HG03108 (cell line): ENCODE measurements at regions not wholly inside any gene's neighbourhood (a gene's known extent, or its start where the extent isn't known, plus 50 kb on each side); places are given as distances from the start of the nearest gene placed in this dataset.

Experiments
- ATAC-seq: cut with Tn5 transposase; IDR thresholded peaks from one replicate; pipeline ENCODE4 v1.9.1; 2021; ENCODE audit warnings: moderate library complexity; ENCODE audit not compliant: unreplicated experiment

DNA sequence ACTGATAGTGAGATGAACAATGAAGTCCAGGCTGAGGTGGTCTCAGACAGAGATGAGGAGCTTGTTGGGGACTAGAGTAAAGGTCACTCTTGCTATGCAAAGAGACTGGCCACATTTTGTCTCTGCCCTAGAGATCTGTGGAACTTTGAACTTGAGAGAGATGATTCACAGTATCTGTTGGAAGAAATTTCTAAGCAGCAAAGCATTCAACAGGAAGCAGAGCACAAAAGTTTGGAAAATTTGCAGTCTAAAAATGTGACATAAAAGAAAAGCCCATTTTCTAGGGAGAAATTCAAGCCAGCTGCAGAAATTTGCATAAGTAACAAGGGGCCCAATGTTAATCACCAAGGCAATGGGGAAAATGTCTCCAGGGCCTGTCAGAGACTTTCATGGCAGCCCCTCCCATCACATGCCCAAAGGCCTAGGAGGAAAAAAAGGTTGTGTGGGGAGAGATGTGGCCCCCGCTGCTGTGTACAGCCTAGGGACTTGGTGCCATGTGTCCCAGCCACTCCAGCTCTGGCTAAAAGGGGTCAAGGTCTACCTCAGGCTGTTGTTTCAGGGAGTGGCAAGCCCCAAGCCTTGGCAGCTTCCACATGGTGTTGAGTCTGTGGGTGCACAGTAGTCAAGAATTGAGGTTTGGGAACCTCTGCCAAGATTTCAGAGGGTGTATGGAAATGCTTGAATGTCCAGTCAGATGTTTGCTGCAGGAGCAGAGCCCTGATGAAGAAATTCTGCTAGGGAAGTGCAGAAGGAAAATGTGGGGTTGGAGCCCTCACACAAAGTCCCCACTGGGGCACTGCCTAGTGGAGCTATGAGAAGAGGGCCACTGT lies 262.8 kb downstream of the DKK2 start:
- ATAC-seq = no peak

DNA sequence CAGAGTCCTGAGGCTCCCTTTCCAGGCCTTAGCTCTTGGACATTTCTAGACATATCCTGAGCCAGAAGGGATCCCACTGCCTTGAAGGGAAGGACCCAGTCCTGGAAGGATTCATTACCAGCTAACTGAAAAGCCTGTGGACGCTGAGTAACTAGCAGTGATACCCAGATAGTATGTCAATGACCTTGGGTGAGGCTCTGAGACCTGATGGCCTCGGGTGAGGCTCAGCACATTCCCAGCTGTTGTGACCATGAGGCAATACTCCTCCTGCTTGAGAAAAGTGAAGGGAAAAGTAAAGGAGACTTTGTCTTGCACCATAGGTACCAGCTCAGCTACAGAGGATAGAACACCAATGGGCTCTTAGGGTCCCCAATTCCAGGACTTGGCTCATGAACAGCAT lies 268.1 kb downstream of the DKK2 start:
- ATAC-seq = no peak

DNA sequence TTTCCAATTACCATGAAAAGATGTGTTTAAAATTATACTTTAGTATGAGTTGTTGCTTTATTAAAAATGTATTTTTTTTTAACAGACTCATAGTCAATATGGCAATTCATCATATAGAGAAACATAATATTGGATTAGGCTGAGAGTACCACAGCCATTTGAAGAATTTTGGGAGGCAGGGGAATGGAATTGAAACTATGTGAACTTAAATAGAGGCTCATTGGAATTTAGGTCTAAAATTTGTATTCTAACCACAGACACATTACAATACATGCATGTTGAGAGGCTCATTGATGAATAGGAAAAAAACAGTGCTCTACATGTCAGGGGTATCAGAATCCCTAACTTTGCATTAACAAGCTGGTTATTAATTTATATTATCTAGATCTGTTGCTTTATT lies 269.6 kb downstream of the DKK2 start:
- no peak for ATAC-seq

DNA sequence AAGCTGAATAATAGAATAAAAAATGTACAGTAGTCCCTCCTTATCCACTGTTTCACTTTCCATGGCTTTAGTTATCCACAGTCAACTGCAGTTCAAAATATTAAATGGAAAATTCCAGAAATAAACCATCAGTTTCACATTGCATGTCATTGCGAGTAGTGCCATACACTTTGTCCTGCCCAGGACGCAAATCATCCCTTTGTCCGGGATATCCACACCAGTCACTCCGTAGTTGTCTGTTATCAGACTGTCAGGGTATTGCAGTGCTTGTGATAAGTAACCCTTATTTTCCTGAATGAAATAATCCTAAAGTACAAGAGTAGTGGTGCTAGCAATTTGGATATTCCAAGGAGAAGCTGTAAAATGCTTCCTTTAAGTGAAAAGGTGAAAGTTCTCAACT lies 271.3 kb downstream of the DKK2 start:
- no peak for ATAC-seq

DNA sequence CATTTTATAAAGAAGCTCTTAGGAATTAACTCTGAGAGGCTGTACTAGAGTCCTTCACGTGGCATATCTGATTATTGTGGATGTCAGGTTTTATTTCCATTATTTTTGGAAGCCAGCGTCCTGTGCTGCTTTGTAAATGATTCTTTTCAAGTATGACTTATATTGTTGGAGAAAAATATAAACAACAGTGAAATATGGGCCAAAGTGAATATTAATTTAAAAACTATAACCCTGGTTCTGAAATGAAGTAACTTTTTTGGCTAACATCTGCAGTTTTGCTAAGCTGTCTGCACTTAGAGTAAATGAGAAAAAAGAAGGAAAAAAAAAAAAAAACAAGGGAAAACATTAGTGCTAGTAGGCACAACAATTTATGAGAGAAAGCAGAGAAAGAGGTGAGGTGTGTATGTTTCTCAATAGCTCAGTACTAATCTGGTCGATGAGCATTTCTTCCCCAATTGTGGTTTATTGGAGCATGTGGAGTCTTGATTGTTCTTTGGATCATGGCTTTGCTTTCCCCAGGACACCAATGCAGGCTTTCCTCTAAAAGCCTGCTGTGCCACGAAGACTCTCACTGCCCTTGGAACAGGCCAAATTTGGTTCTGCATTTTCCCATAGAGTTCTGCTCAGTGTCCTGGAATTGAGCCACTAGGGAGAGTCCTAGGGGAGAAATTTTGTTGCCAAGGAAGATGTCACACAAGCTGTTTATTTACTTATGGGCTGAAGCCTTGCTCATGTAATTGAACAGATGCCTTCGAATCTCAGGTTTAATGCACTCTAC lies 273.3 kb downstream of the DKK2 start:
- no peak for ATAC-seq

DNA sequence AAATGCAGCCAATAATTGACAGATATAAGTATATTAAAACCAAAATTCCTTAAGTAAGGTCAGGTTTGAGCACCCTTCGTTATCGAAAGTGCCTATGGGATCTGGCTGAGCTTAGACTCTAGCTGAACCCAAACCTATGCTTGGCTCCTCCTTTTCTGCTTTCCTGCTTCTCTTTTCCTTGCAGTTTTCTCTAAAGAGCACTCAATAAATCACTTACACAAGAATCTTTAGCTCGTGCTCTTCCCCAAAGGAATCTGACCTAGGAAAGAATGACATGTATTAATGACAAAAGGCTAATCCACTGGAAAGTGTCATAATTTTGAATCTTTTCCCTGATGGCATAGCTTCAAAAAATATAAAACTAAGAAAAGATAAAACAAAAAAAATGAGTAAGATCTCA lies 282.7 kb downstream of the DKK2 start:
- ATAC-seq = no peak

DNA sequence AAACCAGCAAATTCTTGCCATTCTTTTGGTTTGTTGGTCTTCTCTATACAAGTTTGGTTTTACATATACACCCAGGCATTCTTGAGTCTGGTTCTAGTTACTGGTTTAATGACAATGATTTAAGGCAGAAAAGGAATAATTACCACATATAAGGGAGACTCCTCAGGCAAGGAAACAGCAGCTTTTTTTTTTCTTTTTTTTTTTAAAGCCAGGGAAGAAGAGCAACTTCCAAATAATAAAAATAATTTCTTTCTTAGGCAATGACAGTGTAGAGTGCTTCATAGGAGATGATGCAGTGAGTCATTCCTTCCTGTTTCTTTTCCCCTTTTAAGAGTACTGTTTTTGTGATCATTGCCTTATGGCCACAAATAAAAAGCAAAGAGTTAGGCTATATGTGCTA lies 289.7 kb downstream of the DKK2 start:
- no peak for ATAC-seq

DNA sequence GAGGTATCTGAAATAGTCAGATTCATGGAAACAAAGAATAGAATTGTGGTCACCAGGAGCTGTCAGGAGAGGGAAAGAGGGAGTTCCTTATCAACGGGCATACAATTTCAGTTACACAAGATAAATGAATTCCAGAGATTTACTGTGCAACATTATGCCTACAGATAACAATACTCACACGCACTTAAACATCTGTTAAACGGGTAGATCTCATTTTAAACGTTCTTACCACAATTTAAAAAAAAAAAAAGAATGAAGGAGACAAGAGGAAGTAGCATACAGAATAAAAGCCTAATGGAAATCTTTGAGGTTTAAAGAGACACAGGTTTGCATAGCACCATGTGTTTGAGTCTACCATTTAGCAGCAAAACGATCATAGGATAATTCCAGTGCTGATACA lies 298.0 kb downstream of the DKK2 start:
- ATAC-seq = no peak

DNA sequence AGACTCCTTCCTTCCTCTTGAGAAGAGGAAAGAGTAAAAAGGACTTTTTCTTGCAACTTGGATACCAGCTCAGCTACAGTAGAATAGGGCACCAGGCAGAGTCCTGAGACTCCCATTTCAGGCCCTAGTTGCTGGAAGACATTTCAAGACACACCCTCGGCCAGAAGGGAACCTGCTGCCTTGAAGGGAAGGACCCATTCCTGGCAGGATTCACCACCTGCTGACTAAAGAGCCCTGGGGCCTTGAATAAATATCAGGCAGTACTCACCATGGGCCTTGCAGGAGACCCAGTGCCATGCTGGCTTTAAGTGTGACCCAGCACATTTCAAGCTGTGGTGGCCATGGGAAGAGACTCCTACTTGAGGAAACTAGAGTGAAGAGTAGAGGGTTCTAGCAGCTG lies 317.6 kb downstream of the DKK2 start:
- ATAC-seq = no peak

DNA sequence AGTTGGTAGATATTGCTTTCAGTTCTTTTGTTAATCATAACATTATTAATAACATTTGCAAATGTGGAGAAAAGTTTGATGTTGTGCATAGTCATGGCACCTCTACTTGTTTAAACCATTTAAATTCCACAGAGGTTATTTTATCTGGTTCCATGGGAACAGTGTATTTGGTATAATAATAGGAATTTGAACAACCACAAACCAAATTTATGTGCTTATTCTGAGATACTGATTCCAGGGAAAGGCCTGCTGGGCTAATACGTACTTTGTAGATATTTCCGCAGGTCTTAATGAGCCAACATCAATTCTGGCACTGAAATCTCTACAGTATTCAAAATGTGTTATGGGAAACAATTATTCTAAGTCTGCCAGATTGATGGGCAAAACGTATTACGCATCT lies 319.0 kb downstream of the DKK2 start:
- no peak for ATAC-seq

DNA sequence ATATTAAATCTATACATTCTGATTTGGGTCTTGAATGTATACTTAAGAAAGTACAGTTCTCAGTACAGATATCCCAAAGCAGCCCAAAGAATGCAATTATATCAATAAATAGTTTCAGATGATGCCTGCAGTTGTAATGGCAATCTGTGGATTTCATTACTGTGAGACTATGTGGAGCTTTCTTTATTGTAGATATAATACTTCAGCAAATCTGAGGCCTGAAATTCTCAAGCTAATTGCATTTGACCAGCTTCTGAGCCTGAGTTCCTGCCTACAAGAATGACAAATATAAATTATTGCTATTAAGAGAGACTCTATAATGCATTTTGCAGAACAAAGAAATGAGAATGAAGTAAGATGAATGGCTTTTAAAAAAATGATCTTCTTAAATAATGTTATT lies 320.3 kb downstream of the DKK2 start:
- ATAC-seq = no peak

DNA sequence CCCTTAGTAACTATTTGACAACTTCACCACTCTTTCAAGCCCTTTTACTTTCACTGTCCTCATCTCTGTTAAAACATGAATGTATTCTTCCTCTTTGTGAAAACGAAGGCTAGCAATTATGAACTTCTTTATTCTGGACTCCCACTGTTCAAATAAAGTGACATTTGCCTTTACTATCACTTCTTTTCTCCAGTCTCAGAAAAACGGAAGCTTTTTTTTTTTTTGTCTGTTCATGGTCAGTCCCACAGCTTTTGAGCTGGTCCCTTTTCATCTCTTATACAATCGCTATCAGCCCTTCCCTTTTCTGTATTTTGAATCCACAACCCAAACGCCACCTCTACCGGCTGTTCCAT lies 327.7 kb downstream of the DKK2 start:
- ATAC-seq = peak; percentile 13

DNA sequence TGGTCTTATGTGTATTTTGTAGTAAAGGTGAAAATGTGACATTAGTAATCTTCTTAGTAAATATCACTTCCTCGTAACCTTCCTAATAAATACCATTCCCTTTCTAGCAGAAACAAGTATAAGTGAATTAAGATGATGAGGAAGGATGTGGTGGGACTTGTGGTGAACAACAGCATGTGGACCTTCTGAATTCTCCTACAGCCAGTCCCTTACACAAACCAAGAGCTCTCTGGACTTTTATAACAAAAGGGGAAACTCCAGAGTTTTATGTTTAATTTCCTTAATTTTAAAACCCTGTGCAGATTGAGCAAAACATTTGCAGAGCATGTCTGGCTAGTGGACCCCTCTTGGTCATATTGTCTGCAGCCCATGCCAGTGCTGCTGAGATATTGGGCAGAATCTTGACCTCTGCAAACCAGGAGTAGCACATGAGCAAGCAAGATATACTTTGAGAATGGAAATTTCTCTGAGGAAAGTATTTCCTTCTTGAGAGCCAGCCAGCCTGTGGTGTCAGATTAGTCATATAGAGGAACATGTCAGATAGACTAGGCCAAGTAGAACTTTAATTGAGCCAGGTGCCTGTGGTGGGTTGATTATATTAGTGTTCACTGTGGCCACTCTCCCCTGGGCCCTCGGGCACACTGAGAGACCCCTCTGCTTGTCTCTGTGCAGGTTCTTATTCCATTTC lies 328.2 kb downstream of the DKK2 start:
- peak; percentile 69 for ATAC-seq

DNA sequence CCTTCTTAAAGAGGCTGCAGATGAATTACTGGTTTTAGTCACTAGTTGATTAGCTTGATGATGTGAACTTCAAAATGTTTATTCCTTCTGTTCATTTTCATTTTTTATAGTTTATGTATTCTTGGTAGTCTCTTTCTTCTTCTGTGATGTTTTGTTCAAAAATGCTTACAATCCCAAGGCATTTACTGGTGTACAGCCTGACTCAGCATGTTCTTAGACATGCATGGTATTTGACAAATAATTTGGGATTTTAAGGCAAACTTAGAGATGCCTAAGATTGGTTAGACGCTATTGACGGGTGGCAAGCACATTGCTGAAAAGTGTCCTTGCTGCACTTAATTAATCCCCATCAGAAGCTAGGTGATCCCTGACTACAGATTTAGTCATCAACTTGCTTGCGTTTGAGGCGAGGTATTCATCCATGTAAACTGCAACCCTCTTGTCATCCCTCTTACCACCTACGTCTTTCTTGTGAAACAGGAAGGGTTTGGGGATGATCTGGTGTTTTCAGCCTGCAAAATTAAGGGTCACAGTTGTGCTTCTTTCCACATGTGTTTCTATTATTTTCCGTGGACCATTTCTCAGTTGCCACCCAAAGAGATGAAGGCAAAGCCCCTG lies 331.8 kb downstream of the DKK2 start:
- no peak for ATAC-seq

DNA sequence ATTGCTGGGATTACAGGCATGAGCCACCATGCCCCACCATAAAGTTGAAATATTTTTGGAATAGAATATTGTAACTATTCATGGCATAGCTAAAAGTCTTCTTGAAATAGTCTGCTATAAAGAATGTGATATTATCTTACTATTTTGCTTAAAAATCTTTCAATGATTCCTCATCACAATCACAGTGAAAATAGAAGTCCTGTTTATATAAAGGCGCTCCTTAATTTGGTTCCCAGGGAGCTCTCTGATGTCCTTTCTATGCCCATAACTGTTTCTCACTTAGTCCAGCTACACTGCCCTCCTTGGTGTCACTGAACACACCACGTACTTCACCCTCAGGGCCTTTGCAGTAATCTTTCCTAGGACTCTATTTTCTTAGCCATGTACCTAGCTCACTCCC lies 331.7 kb upstream of the GIMD1 start:
- ATAC-seq = no peak

DNA sequence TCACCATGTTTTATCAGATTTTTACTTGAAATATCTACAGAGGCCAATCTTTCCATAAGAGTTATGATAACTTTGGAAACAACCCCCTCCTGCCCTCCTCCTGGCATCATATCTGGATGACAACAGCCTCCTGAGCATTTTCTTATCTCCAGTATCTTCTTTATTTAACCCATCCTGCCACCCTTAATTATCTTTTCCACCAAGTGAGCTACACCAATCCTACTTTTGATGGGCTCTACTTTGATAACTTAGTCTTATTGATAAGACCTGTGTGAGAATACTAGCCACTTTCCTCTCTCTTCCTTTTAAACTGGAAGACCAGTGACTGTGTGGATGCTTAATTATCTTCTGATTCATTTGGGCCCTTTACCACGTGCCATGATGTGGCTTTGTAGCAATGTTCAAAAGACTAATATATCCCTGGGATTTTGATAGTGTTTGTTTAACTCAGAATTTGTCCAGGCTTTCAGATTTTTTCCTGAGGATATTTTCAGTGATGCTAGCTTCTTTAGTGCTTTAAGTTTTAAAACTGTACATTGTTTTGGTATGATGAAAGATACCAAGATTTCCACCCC lies 330.1 kb upstream of the GIMD1 start:
- no peak for ATAC-seq

DNA sequence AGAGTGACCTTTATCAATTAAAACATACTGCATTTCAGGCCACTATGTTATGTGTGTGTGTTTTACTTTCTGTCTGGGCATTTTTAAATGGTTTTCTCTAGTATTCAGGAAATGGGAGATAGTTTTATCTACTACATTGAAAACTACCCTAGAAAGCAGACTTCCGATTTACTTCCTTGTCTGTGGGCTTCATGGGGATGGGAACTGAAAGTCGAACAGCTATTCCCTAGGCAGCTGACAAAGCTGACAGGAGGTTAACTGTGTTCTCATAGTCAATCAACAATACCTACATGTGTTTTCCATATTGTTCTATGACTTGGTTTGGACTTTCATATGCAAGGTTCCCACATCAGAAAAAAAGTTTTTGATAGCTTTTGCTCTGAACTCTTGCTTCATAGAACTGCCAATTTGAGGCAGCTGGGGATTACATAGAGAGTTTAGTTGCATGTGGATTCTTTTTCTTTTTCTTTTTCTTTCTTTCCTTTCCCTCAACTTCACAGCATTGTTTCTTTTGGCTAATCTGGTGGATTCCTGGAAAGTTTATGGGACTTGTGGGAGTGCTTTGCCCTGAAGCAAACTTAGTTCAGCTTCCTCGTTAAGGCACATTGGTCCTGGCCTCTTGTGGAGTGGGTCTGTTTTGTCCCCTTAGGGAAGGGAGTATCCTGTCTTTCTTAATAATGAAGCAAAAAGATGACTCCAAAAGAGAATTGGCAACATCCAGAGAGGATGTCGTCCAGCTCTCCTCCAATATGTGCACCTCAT lies 327.1 kb upstream of the GIMD1 start:
- no peak for ATAC-seq

DNA sequence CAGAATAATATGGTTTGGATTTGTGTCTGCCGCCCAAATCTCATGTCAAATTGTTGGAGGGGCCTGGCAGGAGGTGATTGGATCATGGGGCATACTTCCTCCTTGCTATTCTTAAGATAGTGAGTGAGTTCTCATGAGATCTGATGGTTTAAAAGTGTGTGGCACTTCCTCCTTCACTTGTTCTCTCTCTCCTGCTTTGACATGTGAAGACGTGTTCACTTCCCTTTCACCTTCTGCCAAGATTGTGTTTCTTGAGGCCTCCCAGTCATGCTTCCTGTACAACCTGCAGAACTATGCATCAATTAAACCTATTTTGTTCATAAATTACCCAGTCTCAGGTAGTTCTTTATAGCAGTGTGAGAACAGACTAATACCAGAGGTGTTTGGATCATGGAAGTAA lies 325.7 kb upstream of the GIMD1 start:
- no peak for ATAC-seq

DNA sequence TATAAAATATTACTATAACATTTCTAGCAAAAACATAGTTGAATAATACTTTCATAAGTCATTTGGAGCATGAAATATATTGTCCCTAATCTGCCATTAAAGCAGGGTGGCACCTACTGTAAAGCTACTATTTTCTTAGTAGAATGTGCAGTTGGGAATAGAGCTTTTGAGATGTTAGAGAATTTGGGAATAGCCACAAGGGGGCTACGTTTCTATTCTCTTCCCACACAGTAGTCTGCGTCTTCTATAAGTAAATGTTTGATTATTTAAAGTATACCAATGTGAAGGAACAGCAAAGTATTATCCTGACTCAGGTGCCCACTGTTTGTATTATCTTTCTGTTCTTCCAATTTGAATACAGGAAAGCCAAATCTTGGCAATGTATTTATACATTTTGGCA lies 323.2 kb upstream of the GIMD1 start:
- no peak for ATAC-seq

DNA sequence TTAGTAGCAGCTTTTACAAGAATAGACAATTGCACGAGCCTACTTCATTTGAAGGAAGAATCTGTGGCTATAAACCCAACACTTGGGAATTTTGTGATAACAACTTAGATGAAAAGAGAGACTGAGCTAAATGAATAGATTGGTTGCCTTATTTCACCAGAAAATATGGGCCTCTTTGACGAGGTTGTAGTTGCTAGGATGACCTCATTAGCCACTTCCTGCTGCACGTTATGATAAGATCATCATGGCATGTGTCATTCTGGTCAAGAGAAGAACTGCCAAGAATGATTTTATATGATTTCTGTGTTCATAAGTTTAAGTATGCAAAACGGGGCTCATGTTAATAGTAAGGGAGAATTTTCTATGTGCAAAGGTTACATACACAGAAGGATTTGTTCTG lies 321.9 kb upstream of the GIMD1 start:
- no peak for ATAC-seq
